ENCODE measurements at regions not wholly inside any gene's neighbourhood (a gene's known extent, or its start where the extent isn't known, plus 50 kb on each side); places are given as distances from the start of the nearest gene placed in this dataset.

DNA sequence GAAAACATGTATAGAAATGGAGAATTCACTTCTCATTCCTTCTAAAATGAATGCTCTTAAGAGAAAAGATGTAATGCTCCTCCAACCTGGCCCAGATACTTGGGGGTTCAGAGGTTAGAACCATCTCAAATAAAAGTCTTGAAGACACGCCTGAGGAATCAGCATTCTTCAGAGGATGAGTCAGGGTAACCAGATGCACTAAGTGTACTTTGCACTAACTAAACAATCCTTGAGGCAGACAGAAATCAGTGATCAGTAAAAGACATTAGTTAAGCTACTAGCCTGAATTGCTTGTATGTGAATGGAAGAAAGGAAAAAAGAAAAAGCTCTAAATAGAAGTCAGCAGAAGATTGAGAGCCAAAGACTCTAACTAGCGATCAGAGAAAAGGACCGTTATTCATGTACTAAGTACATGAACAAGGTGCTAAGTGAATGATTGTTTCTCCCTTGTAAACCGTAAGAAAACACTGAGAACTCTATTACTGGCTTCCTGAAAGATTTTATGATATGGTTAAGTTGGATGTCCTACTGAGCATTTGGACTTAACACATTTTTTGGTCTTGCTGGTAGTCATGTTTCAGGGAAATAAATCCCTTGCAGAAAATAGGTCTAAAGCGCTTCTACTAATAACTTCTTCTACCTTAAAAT is 738.3 kb downstream of the STPG2 start:
- TF ChIP-seq POLR2A (IDR thresholded peaks at IDR 0.05), result no peak
- TF ChIP-seq, protein P1, sequence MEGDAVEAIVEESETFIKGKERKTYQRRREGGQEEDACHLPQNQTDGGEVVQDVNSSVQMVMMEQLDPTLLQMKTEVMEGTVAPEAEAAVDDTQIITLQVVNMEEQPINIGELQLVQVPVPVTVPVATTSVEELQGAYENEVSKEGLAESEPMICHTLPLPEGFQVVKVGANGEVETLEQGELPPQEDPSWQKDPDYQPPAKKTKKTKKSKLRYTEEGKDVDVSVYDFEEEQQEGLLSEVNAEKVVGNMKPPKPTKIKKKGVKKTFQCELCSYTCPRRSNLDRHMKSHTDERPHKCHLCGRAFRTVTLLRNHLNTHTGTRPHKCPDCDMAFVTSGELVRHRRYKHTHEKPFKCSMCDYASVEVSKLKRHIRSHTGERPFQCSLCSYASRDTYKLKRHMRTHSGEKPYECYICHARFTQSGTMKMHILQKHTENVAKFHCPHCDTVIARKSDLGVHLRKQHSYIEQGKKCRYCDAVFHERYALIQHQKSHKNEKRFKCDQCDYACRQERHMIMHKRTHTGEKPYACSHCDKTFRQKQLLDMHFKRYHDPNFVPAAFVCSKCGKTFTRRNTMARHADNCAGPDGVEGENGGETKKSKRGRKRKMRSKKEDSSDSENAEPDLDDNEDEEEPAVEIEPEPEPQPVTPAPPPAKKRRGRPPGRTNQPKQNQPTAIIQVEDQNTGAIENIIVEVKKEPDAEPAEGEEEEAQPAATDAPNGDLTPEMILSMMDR (IDR thresholded peaks at IDR 0.05), result no peak
